IMR-90 (cell line): ENCODE measurements at regions not wholly inside any gene's neighbourhood (a gene's known extent, or its start where the extent isn't known, plus 50 kb on each side); places are given as distances from the start of the nearest gene placed in this dataset.

Experiments
- ATAC-seq: fragments of 200-7000 bp; cut with Tn5 transposase; 2 replicates; pipeline ENCODE4 v1.9.1; 2020; ENCODE audit warnings: low read depth, mild to moderate bottlenecking, moderate library complexity
- BruUV-seq: library from RNA; stranded (reverse); fragments of 400-500 nt; replicated peaks from 2 replicates; lab custom pipeline; 2021; lab: Mats Ljungman, UMichigan
- CTCF ChIA-PET: fragments of 300-600 bp; formaldehyde crosslinking; extraction: SDS; loops from one replicate; lab custom pipeline; 2021; ENCODE audit warnings: antibody characterized with exemption; lab: Yijun Ruan, JAX
- POLR2A ChIA-PET: fragments of 300-600 bp; sonication (Branson Sonifier 250); formaldehyde crosslinking; loops from one replicate; lab custom pipeline; 2022; ENCODE audit warnings: antibody characterized with exemption; ENCODE audit not compliant: unreplicated experiment; lab: Charles Lee
- DNase-seq: peaks from one replicate; pipeline ENCODE4 v3.0.0; 2013
- H2AFZ ChIP-seq: replicated peaks from 2 replicates; pipeline ENCODE3; 2013; ENCODE audit warnings: low read length, mild to moderate bottlenecking; ENCODE audit not compliant: poor library complexity
- H2AK5ac ChIP-seq: 2 replicates; pipeline ENCODE4 v1.6.1; 2013; ENCODE audit warnings: low read depth, low read length, inconsistent platforms
- H2AK9ac ChIP-seq: replicated peaks from 2 replicates; pipeline ENCODE3; 2013; ENCODE audit warnings: mild to moderate bottlenecking, low read depth, low read length, moderate library complexity; ENCODE audit not compliant: poor library complexity
- H2BK120ac ChIP-seq: 2 replicates; pipeline ENCODE4 v1.6.1; 2013; ENCODE audit warnings: low read depth, low read length, inconsistent platforms
- H2BK15ac ChIP-seq: 3 replicates; pipeline ENCODE4 v1.6.1; 2013; ENCODE audit warnings: low read depth, low read length, inconsistent platforms
- H2BK20ac ChIP-seq: 2 replicates; pipeline ENCODE4 v1.6.1; 2013; ENCODE audit warnings: low read depth, mild to moderate bottlenecking, inconsistent platforms, low read length, moderate library complexity
- H2BK5ac ChIP-seq: 2 replicates; pipeline ENCODE4 v1.6.1; 2013; ENCODE audit warnings: mild to moderate bottlenecking, low read depth, low read length, inconsistent platforms; ENCODE audit not compliant: poor library complexity, severe bottlenecking
- H3K14ac ChIP-seq: replicated peaks from 2 replicates; pipeline ENCODE4 v1.6.1; 2013; ENCODE audit warnings: low read depth, low read length, inconsistent platforms
- H3K18ac ChIP-seq: 2 replicates; pipeline ENCODE4 v1.6.1; 2013; ENCODE audit warnings: low read depth, low read length, control low read depth
- H3K23ac ChIP-seq: 2 replicates; pipeline ENCODE4 v1.6.1; 2013; ENCODE audit warnings: low read depth, low read length, inconsistent platforms
- H3K27ac ChIP-seq: 2 replicates; pipeline ENCODE4 v1.5.1; 2013; ENCODE audit warnings: mild to moderate bottlenecking, control low read depth, low read length; ENCODE audit not compliant: insufficient read depth
- H3K27me3 ChIP-seq: 2 replicates; pipeline ENCODE4 v1.6.1; 2013; ENCODE audit warnings: low read length; ENCODE audit not compliant: control insufficient read depth, insufficient read depth
- H3K36me3 ChIP-seq: 2 replicates; pipeline ENCODE4 v1.6.1; 2013; ENCODE audit warnings: low read length, mixed read lengths; ENCODE audit not compliant: control insufficient read depth, insufficient read depth
- H3K4ac ChIP-seq: 2 replicates; pipeline ENCODE4 v1.6.1; 2013; ENCODE audit warnings: low read depth, low read length, inconsistent platforms
- H3K4me1 ChIP-seq: 2 replicates; pipeline ENCODE4 v1.6.1; 2013; ENCODE audit warnings: low read length, mixed read lengths; ENCODE audit not compliant: control insufficient read depth, insufficient read depth
- H3K4me2 ChIP-seq: 2 replicates; pipeline ENCODE4 v1.6.1; 2013; ENCODE audit warnings: low read depth, mild to moderate bottlenecking, control low read depth, low read length, moderate library complexity
- H3K4me3 ChIP-seq: 2 replicates; pipeline ENCODE4 v1.5.1; 2013; ENCODE audit warnings: low read depth, mild to moderate bottlenecking, control low read depth, low read length, moderate library complexity; ENCODE audit not compliant: insufficient read depth
- H3K56ac ChIP-seq: 2 replicates; pipeline ENCODE4 v1.6.1; 2013; ENCODE audit warnings: low read length, inconsistent platforms; ENCODE audit not compliant: insufficient read depth; ENCODE audit errors: extremely low read depth
- H3K79me1 ChIP-seq, 2 experiments: 2 replicates each; pipeline ENCODE4 v1.6.1; 2013; ENCODE audit warnings: low read length in 2 of 2, inconsistent platforms in 1 of 2, low read depth in 1 of 2
- H3K9ac ChIP-seq: 2 replicates; pipeline ENCODE4 v1.6.1; 2013; ENCODE audit warnings: low read depth, low read length, control low read depth
- H3K9me1 ChIP-seq: 2 replicates; pipeline ENCODE4 v1.6.1; 2013; ENCODE audit warnings: low read length, inconsistent platforms; ENCODE audit not compliant: insufficient read depth
- H3K9me3 ChIP-seq: 2 replicates; pipeline ENCODE4 v1.6.1; 2013; ENCODE audit warnings: low read length; ENCODE audit not compliant: control insufficient read depth, insufficient read depth
- H4K20me1 ChIP-seq: 2 replicates; pipeline ENCODE4 v1.6.1; 2013; ENCODE audit warnings: low read length, inconsistent platforms; ENCODE audit not compliant: insufficient read depth
- H4K5ac ChIP-seq: 2 replicates; pipeline ENCODE4 v1.6.1; 2013; ENCODE audit warnings: mild to moderate bottlenecking, low read depth, low read length, control low read depth
- H4K8ac ChIP-seq, 2 experiments: 2 replicates each; pipeline ENCODE4 v1.6.1; 2013; ENCODE audit warnings: low read depth in 2 of 2, low read length in 2 of 2, control low read depth in 1 of 2, inconsistent platforms in 1 of 2
- H4K91ac ChIP-seq: 2 replicates; pipeline ENCODE4 v1.6.1; 2013; ENCODE audit warnings: low read depth, low read length, inconsistent platforms; ENCODE audit not compliant: insufficient read depth
- CEBPB ChIP-seq: IDR thresholded peaks from 2 replicates; pipeline ENCODE4 v1.6.1; 2012; ENCODE audit warnings: low read depth, low read length, improper control_type of control experiment
- CHD1 ChIP-seq: IDR thresholded peaks from 2 replicates; pipeline ENCODE4 v1.6.1; 2012; ENCODE audit warnings: low read depth, low read length, improper control_type of control experiment
- CTCF ChIP-seq: conservative IDR thresholded peaks from 2 replicates; pipeline ENCODE4 v1.5.1; 2012; ENCODE audit warnings: mild to moderate bottlenecking, low read depth, low read length, improper control_type of control experiment
- ELK1 ChIP-seq: fragments of 150-350 bp; IDR thresholded peaks from 2 replicates; pipeline ENCODE4 v1.6.1; 2016; ENCODE audit warnings: low read depth, mild to moderate bottlenecking, low read length, moderate library complexity, borderline replicate concordance
- FOS ChIP-seq: fragments of 150-350 bp; IDR thresholded peaks from 2 replicates; pipeline ENCODE4 v1.6.1; 2016; ENCODE audit warnings: low read depth, low read length
- MAFK ChIP-seq: IDR thresholded peaks from 2 replicates; pipeline ENCODE4 v1.6.1; 2012; ENCODE audit warnings: low read depth, low read length, improper control_type of control experiment
- MAZ ChIP-seq: IDR thresholded peaks from 2 replicates; pipeline ENCODE4 v1.6.1; 2012; ENCODE audit warnings: low read depth, mild to moderate bottlenecking, low read length, improper control_type of control experiment, moderate library complexity, borderline replicate concordance
- NFE2L2 ChIP-seq: fragments of 150-350 bp; IDR thresholded peaks from 2 replicates; pipeline ENCODE4 v1.6.1; 2016; ENCODE audit warnings: low read depth, mild to moderate bottlenecking, low read length
- RAD21 ChIP-seq: IDR thresholded peaks from 2 replicates; pipeline ENCODE4 v1.6.1; 2012; ENCODE audit warnings: low read length, improper control_type of control experiment
- RCOR1 ChIP-seq: IDR thresholded peaks from 2 replicates; pipeline ENCODE4 v1.6.1; 2012; ENCODE audit warnings: mild to moderate bottlenecking, low read length, improper control_type of control experiment; ENCODE audit not compliant: insufficient replicate concordance
- RFX5 ChIP-seq: IDR thresholded peaks from 2 replicates; pipeline ENCODE4 v1.8.0; 2012; ENCODE audit warnings: low read depth, mild to moderate bottlenecking, low read length, moderate library complexity
- SMC3 ChIP-seq: fragments of 150-350 bp; IDR thresholded peaks from 2 replicates; pipeline ENCODE4 v1.6.1; 2016; ENCODE audit warnings: low read depth, mild to moderate bottlenecking, antibody characterized with exemption, low read length, moderate library complexity
- WGBS, 2 experiments: methylation state at CpG; one replicate each; pipeline versions ENCODE4 v1.1.5 to v1.1.7; 2013; ENCODE audit warnings: missing lambda C conversion rate in 2 of 2; ENCODE audit not compliant: insufficient read length in 1 of 2; ENCODE audit errors: extremely low coverage in 2 of 2; 5-methylcytosine and 5-hydroxymethylcytosine counted together
- dilution Hi-C: fragments of 300-500 bp; cut with HindIII; formaldehyde crosslinking; loops from one replicate; pipeline ENCODE4 v1.14.3; 2018; ENCODE audit warnings: low sequenced_read_pairs; ENCODE audit not compliant: unreplicated experiment
- in situ Hi-C: fragments of 300-500 bp; cut with MboI; formaldehyde crosslinking; loops from 3 replicates; pipeline ENCODE4 v1.14.3; 2019; ENCODE audit warnings: low sequenced_read_pairs, inconsistent platforms, mixed read lengths
- intact Hi-C: fragments of 100-400 bp; cut with micrococcal nuclease; formaldehyde crosslinking; loops from 2 replicates; pipeline ENCODE4 v1.10.0; 2022

- no peak overlapping the region for H2BK15ac ChIP-seq
- no peak overlapping the region for H2BK5ac ChIP-seq
- no peak overlapping the region for H3K56ac ChIP-seq
- ATAC-seq, result no peak
- in situ Hi-C loops, result no loop called here
- POLR2A ChIA-PET, result no interaction called here
- no peak overlapping the region for H3K9ac ChIP-seq
- H3K23ac ChIP-seq, result no peak overlapping the region
- peaks cover 24% of the 10 kb centered on the region for H3K9me3 ChIP-seq
- no peak for DNase-seq
- no peak overlapping the region for H3K18ac ChIP-seq
- BruUV-seq, result no TSS peak
- no peaks in the 10 kb centered on the region for H3K9me1 ChIP-seq
- no peak overlapping the region for H3K4me3 ChIP-seq
- no peak overlapping the region for H2AK9ac ChIP-seq
- H4K8ac ChIP-seq, result no peak overlapping the region
- CTCF ChIA-PET, result no interaction called here
- no peaks in the 10 kb centered on the region for H3K79me1 ChIP-seq
- H3K4me2 ChIP-seq, result no peak overlapping the region
- no peak overlapping the region for H4K91ac ChIP-seq
- dilution Hi-C loops, result no loop called here
- no peak overlapping the region for H2BK120ac ChIP-seq
- no CpG with 5 or more reads among the region's 1 CpG for WGBS, 2 experiments
- no peak overlapping the region for H4K5ac ChIP-seq
- TF ChIP-seq CTCF, result no peak
- TF ChIP-seq CHD1, result no peak
- no peak for TF ChIP-seq NFE2L2
- TF ChIP-seq RFX5, result no peak
- TF ChIP-seq RCOR1, result no peak
- no peak for TF ChIP-seq MAFK
- TF ChIP-seq CEBPB, result no peak
- TF ChIP-seq MAZ, result no peak
- no peak for TF ChIP-seq ELK1
- no peak for TF ChIP-seq SMC3
- TF ChIP-seq RAD21, result no peak
- TF ChIP-seq FOS, result no peak
- H3K14ac ChIP-seq, result no peak overlapping the region
- H4K20me1 ChIP-seq, result no peaks in the 10 kb centered on the region
- no peaks in the 10 kb centered on the region for H3K27me3 ChIP-seq
- H2AK5ac ChIP-seq, result no peak overlapping the region
- H2AFZ ChIP-seq, result no peak overlapping the region
- no peak overlapping the region for H2BK20ac ChIP-seq
- H3K4ac ChIP-seq, result no peak overlapping the region
- intact Hi-C loops, result no loop called here
- no peaks in the 10 kb centered on the region for H3K4me1 ChIP-seq
- H3K36me3 ChIP-seq, result no peaks in the 10 kb centered on the region
- H3K27ac ChIP-seq, result no peak overlapping the region
Measured at GRCh38 chr10:123394382-123394781, 240.2 kb downstream of the BUB3 start.
